Mesenchymal stem cell (in vitro differentiated cells and primary cell): ENCODE measurements at regions not wholly inside any gene's neighbourhood (a gene's known extent, or its start where the extent isn't known, plus 50 kb on each side); places are given as distances from the start of the nearest gene placed in this dataset.

ENCODE experiments used
- DNase-seq: peaks from one replicate; pipeline ENCODE4 v3.0.0-alpha.2; 2013
- H2AFZ ChIP-seq: one replicate; pipeline ENCODE4 v1.6.1; 2013; ENCODE audit warnings: low read depth, mild to moderate bottlenecking, control low read depth, inconsistent platforms, low read length, moderate library complexity
- H2AK5ac ChIP-seq: 2 replicates; pipeline ENCODE4 v1.6.1; 2013; ENCODE audit warnings: low read length, moderate library complexity, mild to moderate bottlenecking, inconsistent platforms; ENCODE audit not compliant: severe bottlenecking
- H2BK120ac ChIP-seq: one replicate; pipeline ENCODE4 v1.6.1; 2013; ENCODE audit warnings: low read depth, mild to moderate bottlenecking, inconsistent platforms, low read length, moderate library complexity
- H2BK12ac ChIP-seq, 2 experiments: one replicate each; pipeline ENCODE4 v1.6.1; 2013; ENCODE audit warnings: inconsistent platforms in 2 of 2, low read length in 2 of 2, mild to moderate bottlenecking in 2 of 2, moderate library complexity in 2 of 2, control low read depth in 1 of 2
- H2BK15ac ChIP-seq: one replicate; pipeline ENCODE4 v1.6.1; 2013; ENCODE audit warnings: mild to moderate bottlenecking, low read depth, inconsistent platforms; ENCODE audit not compliant: poor library complexity, severe bottlenecking
- H2BK5ac ChIP-seq: 2 replicates; pipeline ENCODE4 v1.6.1; 2013; ENCODE audit warnings: low read depth, mild to moderate bottlenecking, low read length, control low read depth, inconsistent platforms; ENCODE audit not compliant: poor library complexity, severe bottlenecking
- H3K14ac ChIP-seq, 2 experiments: one replicate each; pipeline ENCODE4 v1.6.1; 2013; ENCODE audit warnings: inconsistent platforms in 2 of 2, low read length in 2 of 2, control low read depth in 1 of 2, mild to moderate bottlenecking in 1 of 2, moderate library complexity in 1 of 2
- H3K18ac ChIP-seq, 2 experiments: one replicate each; pipeline ENCODE4 v1.6.1; 2013; ENCODE audit warnings: inconsistent platforms in 2 of 2, low read length in 2 of 2, control low read depth in 1 of 2, low read depth in 1 of 2, mild to moderate bottlenecking in 1 of 2
- H3K23ac ChIP-seq, 2 experiments: one replicate each; pipeline ENCODE4 v1.6.1; 2013; ENCODE audit warnings: inconsistent platforms in 2 of 2, low read length in 2 of 2, mild to moderate bottlenecking in 2 of 2, moderate library complexity in 2 of 2, control low read depth in 1 of 2
- H3K27ac ChIP-seq: 2 replicates; pipeline ENCODE4 v1.5.1; 2013; ENCODE audit warnings: mild to moderate bottlenecking, moderate library complexity, low read length, control low read depth, inconsistent platforms; ENCODE audit not compliant: poor library complexity, severe bottlenecking
- H3K27me3 ChIP-seq, 2 experiments: 2 replicates each; pipeline versions ENCODE4 v1.6.1 to v1.7.0; 2013; ENCODE audit warnings: low read length in 2 of 2, mild to moderate bottlenecking in 2 of 2, moderate library complexity in 2 of 2, control low read depth in 1 of 2, inconsistent platforms in 1 of 2; ENCODE audit not compliant: control insufficient read depth in 1 of 2, insufficient read depth in 1 of 2
- H3K36me3 ChIP-seq, 2 experiments: 2 replicates each; pipeline versions ENCODE4 v1.6.1 to v1.7.0; 2013; ENCODE audit warnings: low read length in 2 of 2, control low read depth in 1 of 2, inconsistent platforms in 1 of 2, low read depth in 1 of 2, mild to moderate bottlenecking in 1 of 2; ENCODE audit not compliant: insufficient read depth in 2 of 2, control insufficient read depth in 1 of 2
- H3K4ac ChIP-seq, 2 experiments: one replicate each; pipeline ENCODE4 v1.6.1; 2013; ENCODE audit warnings: inconsistent platforms in 2 of 2, low read length in 2 of 2, mild to moderate bottlenecking in 2 of 2, moderate library complexity in 2 of 2, control low read depth in 1 of 2, low read depth in 1 of 2
- H3K4me1 ChIP-seq: 2 replicates; pipeline ENCODE4 v1.6.1; 2013; ENCODE audit warnings: low read depth, low read length, control low read depth; ENCODE audit not compliant: control insufficient read depth, insufficient read depth
- H3K4me2 ChIP-seq: 2 replicates; pipeline ENCODE4 v1.6.1; 2013; ENCODE audit warnings: low read length, mild to moderate bottlenecking, inconsistent platforms; ENCODE audit not compliant: poor library complexity, severe bottlenecking
- H3K4me3 ChIP-seq, 2 experiments: 2 replicates each; pipeline versions ENCODE4 v1.5.1 to v1.7.0; 2013; ENCODE audit warnings: low read length in 2 of 2, mild to moderate bottlenecking in 2 of 2, control low read depth in 1 of 2, low read depth in 1 of 2; ENCODE audit not compliant: insufficient read depth in 1 of 2
- H3K79me1 ChIP-seq: replicated peaks from 2 replicates; pipeline ENCODE4 v1.6.1; 2013; ENCODE audit warnings: mild to moderate bottlenecking, control low read depth, low read length, inconsistent platforms; ENCODE audit not compliant: poor library complexity, severe bottlenecking
- H3K9ac ChIP-seq: 2 replicates; pipeline ENCODE4 v1.7.0; 2013; ENCODE audit warnings: mild to moderate bottlenecking, low read length, moderate library complexity
- H3K9me3 ChIP-seq: 2 replicates; pipeline ENCODE4 v1.7.0; 2013; ENCODE audit warnings: mild to moderate bottlenecking, low read length; ENCODE audit not compliant: control insufficient read depth
- H4K8ac ChIP-seq: one replicate; pipeline ENCODE4 v1.6.1; 2013; ENCODE audit warnings: inconsistent platforms, mild to moderate bottlenecking, low read length, moderate library complexity
- H4K91ac ChIP-seq: one replicate; pipeline ENCODE4 v1.6.1; 2013; ENCODE audit warnings: mild to moderate bottlenecking, low read length, inconsistent platforms
- WGBS: methylation state at CpG from one replicate; pipeline ENCODE4 v1.1.7; 2013; ENCODE audit warnings: mixed read lengths; 5-methylcytosine and 5-hydroxymethylcytosine counted together

- H3K23ac ChIP-seq, result no peak overlapping the region
- H2BK5ac ChIP-seq, result no peak overlapping the region
- H3K9ac ChIP-seq, result no peak overlapping the region
- H4K8ac ChIP-seq, result no peak overlapping the region
- no peak overlapping the region for H4K91ac ChIP-seq
- DNase-seq, result no peak
- no peak overlapping the region for H3K4me3 ChIP-seq
- H3K18ac ChIP-seq, result no peak overlapping the region
- no peak overlapping the region for H2BK120ac ChIP-seq
- H3K27ac ChIP-seq, result no peak overlapping the region
- peaks cover 33 to 64% of the 10 kb centered on the region in 2 experiments for H3K27me3 ChIP-seq
- H3K4me1 ChIP-seq, result peaks cover 4% of the 10 kb centered on the region
- H3K14ac ChIP-seq, result no peak overlapping the region
- no peak overlapping the region for H2AK5ac ChIP-seq
- H2BK15ac ChIP-seq, result no peak overlapping the region
- H2BK12ac ChIP-seq, result no peak overlapping the region
- H3K4me2 ChIP-seq, result no peak overlapping the region
- 35% methylated on average over 12 of the region's 12 CpGs for WGBS
- peaks cover 12% of the 10 kb centered on the region for H3K9me3 ChIP-seq
- H3K36me3 ChIP-seq, result no peaks in the 10 kb centered on the region
- no peaks in the 10 kb centered on the region for H3K79me1 ChIP-seq
- no peak overlapping the region for H3K4ac ChIP-seq
- no peak overlapping the region for H2AFZ ChIP-seq
Measured at GRCh38 chr11:64428693-64429092, 69.7 kb downstream of the RPS6KA4 start.

- peaks cover 4% of the 10 kb centered on the region for H3K4me1 ChIP-seq
- no peak overlapping the region for H2AK5ac ChIP-seq
- no peak overlapping the region for H2BK120ac ChIP-seq
- H3K27ac ChIP-seq, result no peak overlapping the region
- WGBS, result 92% methylated on average over 12 of the region's 12 CpGs
- H4K8ac ChIP-seq, result no peak overlapping the region
- H3K18ac ChIP-seq, result no peak overlapping the region
- H3K4ac ChIP-seq, result no peak overlapping the region
- H2BK12ac ChIP-seq, result no peak overlapping the region
- peaks cover 12% of the 10 kb centered on the region for H3K9me3 ChIP-seq
- no peak overlapping the region for H3K4me3 ChIP-seq
- DNase-seq, result no peak
- H3K27me3 ChIP-seq, result peaks cover 43 to 72% of the 10 kb centered on the region in 2 experiments
- no peak overlapping the region for H4K91ac ChIP-seq
- H3K23ac ChIP-seq, result no peak overlapping the region
- no peaks in the 10 kb centered on the region for H3K79me1 ChIP-seq
- H3K9ac ChIP-seq, result no peak overlapping the region
- no peaks in the 10 kb centered on the region for H3K36me3 ChIP-seq
- H2AFZ ChIP-seq, result no peak overlapping the region
- H2BK15ac ChIP-seq, result no peak overlapping the region
- H2BK5ac ChIP-seq, result no peak overlapping the region
- no peak overlapping the region for H3K14ac ChIP-seq
- H3K4me2 ChIP-seq, result no peak overlapping the region
Measured at GRCh38 chr11:64429970-64430369, 71.0 kb downstream of the RPS6KA4 start.

- no peaks in the 10 kb centered on the region for H3K79me1 ChIP-seq
- no peak overlapping the region for H4K8ac ChIP-seq
- no peak overlapping the region for H3K9ac ChIP-seq
- H3K4ac ChIP-seq, result no peak overlapping the region
- no peaks in the 10 kb centered on the region for H3K36me3 ChIP-seq
- peaks cover 12% of the 10 kb centered on the region for H3K9me3 ChIP-seq
- no peak overlapping the region for H2AFZ ChIP-seq
- no peak overlapping the region for H3K4me2 ChIP-seq
- H3K27ac ChIP-seq, result no peak overlapping the region
- no peak overlapping the region for H3K18ac ChIP-seq
- H4K91ac ChIP-seq, result no peak overlapping the region
- H2BK15ac ChIP-seq, result no peak overlapping the region
- no peak overlapping the region for H2BK12ac ChIP-seq
- H3K14ac ChIP-seq, result no peak overlapping the region
- H3K27me3 ChIP-seq, result peaks cover 47 to 77% of the 10 kb centered on the region in 2 experiments
- WGBS, result 81% methylated on average over 18 of the region's 18 CpGs
- H2AK5ac ChIP-seq, result no peak overlapping the region
- H3K4me1 ChIP-seq, result peaks cover 4% of the 10 kb centered on the region
- no peak overlapping the region for H2BK120ac ChIP-seq
- H3K23ac ChIP-seq, result no peak overlapping the region
- H2BK5ac ChIP-seq, result no peak overlapping the region
- no peak for DNase-seq
- no peak overlapping the region for H3K4me3 ChIP-seq
Measured at GRCh38 chr11:64430645-64431044, 71.7 kb downstream of the RPS6KA4 start.

- no peak overlapping the region for H3K23ac ChIP-seq
- H2AK5ac ChIP-seq, result no peak overlapping the region
- no peak overlapping the region for H4K91ac ChIP-seq
- no peak overlapping the region for H2BK120ac ChIP-seq
- H3K4me3 ChIP-seq, result no peak overlapping the region
- no peaks in the 10 kb centered on the region for H3K79me1 ChIP-seq
- H3K4me2 ChIP-seq, result no peak overlapping the region
- no peak overlapping the region for H3K4ac ChIP-seq
- no peak overlapping the region for H3K14ac ChIP-seq
- H3K36me3 ChIP-seq, result no peaks in the 10 kb centered on the region
- H3K18ac ChIP-seq, result no peak overlapping the region
- WGBS, result 94% methylated on average over 4 of the region's 4 CpGs
- no peaks in the 10 kb centered on the region for H3K4me1 ChIP-seq
- no peak overlapping the region for H2BK12ac ChIP-seq
- H2AFZ ChIP-seq, result no peak overlapping the region
- peaks cover 12% of the 10 kb centered on the region for H3K9me3 ChIP-seq
- no peak overlapping the region for H3K9ac ChIP-seq
- H2BK5ac ChIP-seq, result no peak overlapping the region
- no peak overlapping the region for H3K27ac ChIP-seq
- H3K27me3 ChIP-seq, result peaks cover 45 to 83% of the 10 kb centered on the region in 2 experiments
- DNase-seq, result no peak
- H2BK15ac ChIP-seq, result no peak overlapping the region
- no peak overlapping the region for H4K8ac ChIP-seq
Measured at GRCh38 chr11:64436000-64436399, 77.0 kb downstream of the RPS6KA4 start.
